H9 (cell line): ENCODE measurements at regions not wholly inside any gene's neighbourhood (a gene's known extent, or its start where the extent isn't known, plus 50 kb on each side); places are given as distances from the start of the nearest gene placed in this dataset.

ENCODE experiments used
- DNase-seq: peaks from one replicate; pipeline ENCODE4 v3.0.0-alpha.2; 2017
- H2AFZ ChIP-seq: one replicate; pipeline ENCODE4 v1.6.1; 2013; ENCODE audit warnings: mild to moderate bottlenecking, low read length, control low read depth, moderate library complexity
- H2AK5ac ChIP-seq: 2 replicates; pipeline ENCODE4 v1.6.1; 2013; ENCODE audit warnings: low read length, control low read depth, mixed read lengths; ENCODE audit not compliant: insufficient read length
- H2BK120ac ChIP-seq: one replicate; pipeline ENCODE4 v1.6.1; 2013; ENCODE audit warnings: low read depth, mild to moderate bottlenecking, low read length, control low read depth, inconsistent platforms; ENCODE audit not compliant: poor library complexity, severe bottlenecking
- H2BK12ac ChIP-seq: 2 replicates; pipeline ENCODE4 v1.6.1; 2013; ENCODE audit warnings: low read length, control low read depth, mixed read lengths, low read depth; ENCODE audit not compliant: insufficient read length
- H2BK15ac ChIP-seq: 2 replicates; pipeline ENCODE4 v1.6.1; 2013; ENCODE audit warnings: low read depth, low read length, control low read depth
- H2BK20ac ChIP-seq: one replicate; pipeline ENCODE4 v1.6.1; 2013; ENCODE audit warnings: low read depth, mild to moderate bottlenecking, low read length, control low read depth, inconsistent platforms; ENCODE audit not compliant: poor library complexity, severe bottlenecking
- H2BK5ac ChIP-seq: 2 replicates; pipeline ENCODE4 v1.6.1; 2013; ENCODE audit warnings: low read length, control low read depth, mixed read lengths; ENCODE audit not compliant: insufficient read length
- H3K14ac ChIP-seq: 2 replicates; pipeline ENCODE4 v1.6.1; 2013; ENCODE audit warnings: low read length, control low read depth; ENCODE audit not compliant: insufficient read depth
- H3K18ac ChIP-seq: 2 replicates; pipeline ENCODE4 v1.6.1; 2013; ENCODE audit warnings: low read depth, mild to moderate bottlenecking, mixed read lengths, low read length, control low read depth; ENCODE audit not compliant: insufficient read length
- H3K23ac ChIP-seq: 2 replicates; pipeline ENCODE4 v1.6.1; 2013; ENCODE audit warnings: low read length, control low read depth, mixed read lengths, low read depth; ENCODE audit not compliant: insufficient read length
- H3K23me2 ChIP-seq: 2 replicates; pipeline ENCODE4 v1.6.1; 2013; ENCODE audit warnings: low read depth, mild to moderate bottlenecking, mixed read lengths, low read length, control low read depth; ENCODE audit not compliant: insufficient read length, poor library complexity, severe bottlenecking
- H3K27ac ChIP-seq: 2 replicates; pipeline ENCODE4 v1.5.1; 2013; ENCODE audit warnings: low read length, control low read depth, mixed read lengths, low read depth; ENCODE audit not compliant: insufficient read length
- H3K27me3 ChIP-seq: 2 replicates; pipeline ENCODE4 v1.6.1; 2013; ENCODE audit warnings: low read length, control low read depth, inconsistent platforms; ENCODE audit not compliant: insufficient read depth
- H3K4ac ChIP-seq: 2 replicates; pipeline ENCODE4 v1.6.1; 2013; ENCODE audit warnings: low read depth, mild to moderate bottlenecking, control low read depth, inconsistent platforms, low read length, moderate library complexity
- H3K4me1 ChIP-seq: 2 replicates; pipeline ENCODE4 v1.6.1; 2013; ENCODE audit warnings: low read length, control low read depth, inconsistent platforms; ENCODE audit not compliant: insufficient read depth
- H3K4me2 ChIP-seq: 2 replicates; pipeline ENCODE4 v1.6.1; 2013; ENCODE audit warnings: low read length, control low read depth, mixed read lengths; ENCODE audit not compliant: insufficient read length, insufficient read depth
- H3K56ac ChIP-seq: 2 replicates; pipeline ENCODE4 v1.6.1; 2013; ENCODE audit warnings: low read depth, mild to moderate bottlenecking, mixed read lengths, low read length, control low read depth; ENCODE audit not compliant: insufficient read length
- H3K79me1 ChIP-seq: 2 replicates; pipeline ENCODE4 v1.6.1; 2013; ENCODE audit warnings: low read depth, mild to moderate bottlenecking, moderate library complexity, low read length, control low read depth, inconsistent platforms; ENCODE audit not compliant: insufficient read depth, poor library complexity, severe bottlenecking
- H3K79me2 ChIP-seq: 2 replicates; pipeline ENCODE4 v1.6.1; 2013; ENCODE audit warnings: low read length, control low read depth, inconsistent platforms; ENCODE audit not compliant: insufficient read depth
- H3K9ac ChIP-seq: 2 replicates; pipeline ENCODE4 v1.6.1; 2013; ENCODE audit warnings: low read length, control low read depth, mixed read lengths; ENCODE audit not compliant: insufficient read length; ENCODE audit errors: extremely low read depth
- H3K9me3 ChIP-seq: one replicate; pipeline ENCODE4 v1.6.1; 2013; ENCODE audit warnings: low read depth, low read length, inconsistent platforms; ENCODE audit not compliant: control insufficient read depth
- H3T11ph ChIP-seq: one replicate; pipeline ENCODE4 v1.6.1; 2013; ENCODE audit warnings: mild to moderate bottlenecking, low read length, control low read depth, inconsistent platforms
- H4K20me1 ChIP-seq: one replicate; pipeline ENCODE4 v1.6.1; 2013; ENCODE audit not compliant: control insufficient read depth, insufficient read length, insufficient read depth
- H4K5ac ChIP-seq: 2 replicates; pipeline ENCODE4 v1.6.1; 2013; ENCODE audit warnings: low read depth, mild to moderate bottlenecking, mixed read lengths, low read length, control low read depth; ENCODE audit not compliant: insufficient read length
- H4K8ac ChIP-seq: replicated peaks from 2 replicates; pipeline ENCODE4 v1.6.1; 2013; ENCODE audit warnings: low read length, control low read depth, mixed read lengths, low read depth; ENCODE audit not compliant: insufficient read length
- H4K91ac ChIP-seq: 2 replicates; pipeline ENCODE4 v1.6.1; 2013; ENCODE audit warnings: low read depth, mild to moderate bottlenecking, moderate library complexity, mixed read lengths, low read length, control low read depth; ENCODE audit not compliant: insufficient read length
- H3K27ac Mint-ChIP-seq, 3 experiments: 2 replicates in 2 of 3; 3 replicates in 1 of 3; pipeline ENCODE4 v1.8.0; 2020 to 2021; ENCODE audit warnings: mixed read lengths in 3 of 3, mild to moderate bottlenecking in 1 of 3, moderate library complexity in 1 of 3
- H3K27me3 Mint-ChIP-seq: 2 replicates; pipeline ENCODE4 v1.8.0; 2021; ENCODE audit warnings: low read depth, mild to moderate bottlenecking, moderate library complexity, mixed read lengths
- H3K36me3 Mint-ChIP-seq, 3 experiments: 2 replicates in 2 of 3; 3 replicates in 1 of 3; pipeline ENCODE4 v1.8.0; 2020 to 2021; ENCODE audit warnings: low read depth in 3 of 3, mixed read lengths in 3 of 3; ENCODE audit not compliant: insufficient read depth in 1 of 3
- H3K4me1 Mint-ChIP-seq, 2 experiments: 2 replicates each; pipeline ENCODE4 v1.8.0; 2020; ENCODE audit warnings: mixed read lengths in 2 of 2
- H3K4me3 Mint-ChIP-seq, 2 experiments: 2 replicates in 1 of 2; 3 replicates in 1 of 2; pipeline ENCODE4 v1.8.0; 2020 to 2021; ENCODE audit warnings: mild to moderate bottlenecking in 2 of 2, mixed read lengths in 2 of 2, moderate library complexity in 1 of 2
- H3K9me3 Mint-ChIP-seq, 2 experiments: 2 replicates in 1 of 2; 3 replicates in 1 of 2; pipeline ENCODE4 v1.8.0; 2020; ENCODE audit warnings: mild to moderate bottlenecking in 2 of 2, mixed read lengths in 2 of 2, moderate library complexity in 1 of 2
- CTCF ChIP-seq: fragments of 200-600 bp; sonication (generic); conservative IDR thresholded peaks from 3 replicates; pipeline ENCODE4 v1.8.0; 2021; ENCODE audit warnings: antibody characterized with exemption, mild to moderate bottlenecking
- WGBS: extraction: QIAGEN DNeasy Blood & Tissue Kit; methylation state at CpG from one replicate; pipeline ENCODE4 v1.1.7; 2013; ENCODE audit warnings: missing lambda C conversion rate, low lambda C conversion rate, mixed read lengths; ENCODE audit not compliant: insufficient read length; ENCODE audit errors: extremely low coverage; 5-methylcytosine and 5-hydroxymethylcytosine counted together

- no peak overlapping the region for H3K9ac ChIP-seq
- no peak overlapping the region for H3K4me3 Mint-ChIP-seq
- no peak overlapping the region for H2BK20ac ChIP-seq
- no peak overlapping the region for H3K4ac ChIP-seq
- no peak overlapping the region for H2BK12ac ChIP-seq
- no peaks in the 10 kb centered on the region for H3K79me1 ChIP-seq
- H3K14ac ChIP-seq: no peak overlapping the region
- no peak overlapping the region for H3K27ac Mint-ChIP-seq
- no peak overlapping the region for H2AK5ac ChIP-seq
- H2BK5ac ChIP-seq: no peak overlapping the region
- no peak for DNase-seq
- H3K9me3 ChIP-seq: no peaks in the 10 kb centered on the region
- no peaks in the 10 kb centered on the region for H3K23me2 ChIP-seq
- no peak overlapping the region for H4K5ac ChIP-seq
- H3K4me1 ChIP-seq: no peaks in the 10 kb centered on the region
- no peak overlapping the region for H2BK15ac ChIP-seq
- TF ChIP-seq CTCF: no peak
- H3K56ac ChIP-seq: no peak overlapping the region
- H3K27me3 Mint-ChIP-seq: no peaks in the 10 kb centered on the region
- no peak overlapping the region for H3K23ac ChIP-seq
- no peak overlapping the region for H4K8ac ChIP-seq
- H3T11ph ChIP-seq: no peak overlapping the region
- H3K79me2 ChIP-seq: no peaks in the 10 kb centered on the region
- no peak overlapping the region for H4K91ac ChIP-seq
- H3K27ac ChIP-seq: no peak overlapping the region
- H2AFZ ChIP-seq: no peak overlapping the region
- no peaks in the 10 kb centered on the region for H4K20me1 ChIP-seq
- H2BK120ac ChIP-seq: no peak overlapping the region
- no peaks in the 10 kb centered on the region for H3K4me1 Mint-ChIP-seq
- no peaks in the 10 kb centered on the region for H3K36me3 Mint-ChIP-seq
- H3K4me2 ChIP-seq: no peak overlapping the region
- no CpG with 5 or more reads among the region's 1 CpG for WGBS
- no peaks in the 10 kb centered on the region for H3K27me3 ChIP-seq
- no peak overlapping the region for H3K18ac ChIP-seq
- no peaks in the 10 kb centered on the region for H3K9me3 Mint-ChIP-seq
Observed at GRCh38 chr2:193112986-193113385, 918.3 kb upstream of the TMEFF2 start.
